ENCODE measurements at regions not wholly inside any gene's neighbourhood (a gene's known extent, or its start where the extent isn't known, plus 50 kb on each side); places are given as distances from the start of the nearest gene placed in this dataset.

- DNase-seq = no peak
These were observed 464.0 kb upstream of the FAM241A start for GRCh38 chr4:111681270-111681669.

- DNase-seq = no peak
These were observed 463.5 kb upstream of the FAM241A start for GRCh38 chr4:111681751-111682150.

- DNase-seq = no peak
These were observed 460.0 kb upstream of the FAM241A start for GRCh38 chr4:111685205-111685604.

GRCh38 chr4:111689214-111689613 lies 456.0 kb upstream of the FAM241A start:
- DNase-seq = no peak

- no peak for DNase-seq
These were observed 455.5 kb upstream of the FAM241A start for GRCh38 chr4:111689731-111690130.

- DNase-seq = no peak
These were observed 451.5 kb upstream of the FAM241A start for GRCh38 chr4:111693758-111694157.

GRCh38 chr4:111695677-111696076 lies 449.6 kb upstream of the FAM241A start:
- no peak for DNase-seq

- DNase-seq = no peak
These were observed 448.7 kb upstream of the FAM241A start for GRCh38 chr4:111696505-111696904.

- no peak for DNase-seq
These were observed 447.9 kb upstream of the FAM241A start for GRCh38 chr4:111697176-111697942.

- no peak for DNase-seq
These were observed 446.9 kb upstream of the FAM241A start for GRCh38 chr4:111698361-111698760.

- DNase-seq = no peak
These were observed 446.1 kb upstream of the FAM241A start for GRCh38 chr4:111699165-111699564.

- no peak for DNase-seq
These were observed 444.2 kb upstream of the FAM241A start for GRCh38 chr4:111701102-111701501.

- no peak for DNase-seq
These were observed 437.8 kb upstream of the FAM241A start for GRCh38 chr4:111707491-111707890.

GRCh38 chr4:111712093-111712677 lies 433.1 kb upstream of the FAM241A start:
- DNase-seq = no peak

GRCh38 chr4:111713276-111713675 lies 432.0 kb upstream of the FAM241A start:
- no peak for DNase-seq

- no peak for DNase-seq
These were observed 427.3 kb upstream of the FAM241A start for GRCh38 chr4:111717921-111718320.

GRCh38 chr4:111718763-111719559 lies 426.3 kb upstream of the FAM241A start:
- DNase-seq = no peak

- DNase-seq = no peak
These were observed 424.4 kb upstream of the FAM241A start for GRCh38 chr4:111720866-111721265.

GRCh38 chr4:111722213-111722720 lies 423.0 kb upstream of the FAM241A start:
- no peak for DNase-seq

GRCh38 chr4:111736516-111736915 lies 408.7 kb upstream of the FAM241A start:
- no peak for DNase-seq

- DNase-seq = no peak
These were observed 400.4 kb upstream of the FAM241A start for GRCh38 chr4:111744847-111745246.

- DNase-seq = no peak
These were observed 397.1 kb upstream of the FAM241A start for GRCh38 chr4:111748157-111748556.

GRCh38 chr4:111754003-111754402 lies 391.3 kb upstream of the FAM241A start:
- DNase-seq = no peak

- DNase-seq = no peak
These were observed 389.7 kb upstream of the FAM241A start for GRCh38 chr4:111755571-111755970.

Data from NCI-H1048 (cell line).